T-helper 2 cell treated with Interferon-gamma antibody and Interleukin-4, amounts not matched to agents 100 ng/mL and 5 ng/mL, for 36 hours (primary cell): ENCODE measurements at regions not wholly inside any gene's neighbourhood (a gene's known extent, or its start where the extent isn't known, plus 50 kb on each side); places are given as distances from the start of the nearest gene placed in this dataset.

Experiments used
- intact Hi-C: fragments of 100-400 bp; cut with micrococcal nuclease; formaldehyde crosslinking; loops from one replicate; pipeline ENCODE4 v1.15.1; 2023

DNA sequence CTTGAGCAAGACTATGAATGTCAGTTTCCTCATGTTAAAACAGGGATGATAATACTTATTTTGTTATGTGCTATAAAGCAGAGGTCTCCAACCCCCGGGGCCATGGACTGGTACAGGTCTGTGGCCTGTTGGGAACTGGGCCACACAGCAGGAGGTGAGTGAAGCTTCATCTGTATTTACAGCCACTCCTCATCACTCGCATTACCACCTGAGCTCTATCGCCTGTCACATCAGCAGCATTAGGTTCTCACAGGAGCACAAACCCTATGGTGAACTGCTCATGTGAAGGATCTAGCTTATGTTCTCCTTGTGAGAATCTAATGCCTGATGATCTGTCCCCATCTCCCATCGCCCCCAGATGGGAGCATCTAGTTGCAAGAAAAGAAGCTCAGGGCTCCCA is 365.3 kb upstream of the SMIM30 start:
- intact Hi-C loops: no loop called here

DNA sequence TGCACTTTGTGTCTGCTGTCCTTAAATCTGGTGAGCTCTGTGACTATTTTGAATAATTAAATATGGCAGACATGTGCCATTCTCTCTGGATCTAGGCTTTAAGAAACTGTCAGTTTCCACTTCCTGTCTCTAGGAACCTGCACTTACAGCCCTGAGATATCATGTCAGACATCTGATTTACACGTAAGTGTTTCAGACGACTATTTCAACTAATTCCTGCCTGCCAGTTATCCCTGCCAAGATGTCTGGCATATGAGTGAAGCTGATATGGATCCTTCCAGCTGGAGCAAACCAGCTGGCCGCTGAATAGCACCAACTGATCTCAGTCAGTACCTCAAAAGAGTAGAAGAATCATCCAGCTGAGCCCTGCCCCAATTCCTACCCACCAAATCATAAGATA is 362.2 kb upstream of the SMIM30 start:
- intact Hi-C loops: no loop called here

DNA sequence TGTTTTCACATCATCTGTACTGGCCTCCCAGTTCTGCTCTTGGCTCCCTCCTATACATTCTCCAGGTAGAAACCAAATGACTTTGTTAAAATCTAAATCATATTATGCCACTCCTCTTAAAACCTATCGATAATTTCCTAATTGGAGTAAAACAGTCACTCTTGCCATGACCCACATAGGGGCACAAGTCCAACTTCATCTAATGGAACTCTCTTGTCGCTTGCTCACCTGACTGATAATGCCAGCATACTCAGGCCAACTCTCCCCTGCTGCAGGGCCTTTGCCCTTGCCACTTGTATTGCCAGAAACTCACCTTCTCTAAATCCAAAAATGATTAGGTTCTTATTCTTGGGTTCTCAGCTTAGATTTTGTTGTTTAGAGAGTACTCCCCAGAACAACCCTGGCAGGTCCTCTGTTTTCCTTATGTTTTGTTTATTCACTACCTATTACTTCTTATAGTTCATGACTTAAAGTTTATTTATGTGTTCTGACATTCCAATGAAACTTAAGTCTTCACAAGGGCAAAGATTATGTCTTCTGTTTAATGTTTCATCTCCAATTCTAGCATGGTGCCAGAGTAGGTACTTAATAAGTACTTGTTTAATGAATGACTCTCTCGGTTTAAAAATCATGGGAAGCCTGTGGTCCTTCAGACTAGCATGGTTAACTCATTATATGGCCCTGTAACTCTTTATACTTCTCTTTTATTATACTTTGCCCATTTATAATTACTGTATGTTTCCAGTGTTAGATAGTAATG is 345.9 kb upstream of the SMIM30 start:
- intact Hi-C loops: no loop called here

DNA sequence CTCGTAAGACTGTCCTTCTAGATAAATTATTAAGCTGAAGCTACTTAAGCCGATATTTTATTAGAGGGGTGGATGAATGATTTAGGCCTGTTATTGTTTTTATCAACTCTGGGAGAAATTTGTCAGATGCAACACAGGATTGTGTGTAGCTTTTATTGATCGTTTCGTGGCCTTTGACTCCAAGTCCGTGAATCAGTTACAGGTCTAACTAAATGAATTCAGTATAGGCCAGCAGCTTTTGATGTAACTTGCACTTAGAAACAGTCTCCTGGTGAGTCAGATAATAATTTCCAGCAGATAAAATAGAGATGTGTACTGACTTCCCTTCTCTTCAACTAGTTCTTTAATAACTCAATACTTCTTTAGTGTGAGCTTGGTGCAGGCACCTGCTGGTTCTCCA is 341.7 kb upstream of the SMIM30 start:
- intact Hi-C loops: no loop called here

GRCh38 chr7:113456533-113456932 is 338.2 kb upstream of the SMIM30 start:
- intact Hi-C loops: no loop called here

DNA sequence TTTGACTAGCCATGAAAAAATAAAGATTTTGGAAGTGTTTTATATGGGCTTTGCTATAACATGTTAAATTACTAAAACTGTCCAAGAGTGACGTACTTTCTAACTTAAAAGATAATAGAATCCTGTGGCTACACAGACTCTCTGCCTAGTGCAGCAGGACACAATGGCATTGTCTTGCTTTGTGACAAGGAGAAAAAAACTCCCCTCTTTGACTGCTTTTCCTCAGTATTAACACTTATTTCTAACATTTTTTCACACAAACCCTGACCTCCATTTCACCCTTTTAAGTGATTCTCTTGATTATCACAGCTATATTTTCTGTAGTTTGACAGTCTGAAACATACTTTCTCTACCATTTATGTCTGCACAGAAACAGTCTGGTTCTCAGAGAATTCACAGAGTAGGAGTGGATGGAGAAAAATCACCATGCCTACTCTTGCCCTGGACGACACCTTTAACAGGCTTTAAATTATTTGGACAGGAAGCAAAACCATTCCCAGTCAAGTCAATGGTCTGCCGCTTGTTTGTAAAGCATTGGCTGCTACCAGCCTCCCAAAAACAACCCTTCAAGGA is 336.3 kb upstream of the SMIM30 start:
- intact Hi-C loops: no loop called here

- intact Hi-C loops: no loop called here
Measured at GRCh38 chr7:113452245-113452644, 333.9 kb upstream of the SMIM30 start.

- intact Hi-C loops: no loop called here
Measured at GRCh38 chr7:113446791-113447190, 328.4 kb upstream of the SMIM30 start.

DNA sequence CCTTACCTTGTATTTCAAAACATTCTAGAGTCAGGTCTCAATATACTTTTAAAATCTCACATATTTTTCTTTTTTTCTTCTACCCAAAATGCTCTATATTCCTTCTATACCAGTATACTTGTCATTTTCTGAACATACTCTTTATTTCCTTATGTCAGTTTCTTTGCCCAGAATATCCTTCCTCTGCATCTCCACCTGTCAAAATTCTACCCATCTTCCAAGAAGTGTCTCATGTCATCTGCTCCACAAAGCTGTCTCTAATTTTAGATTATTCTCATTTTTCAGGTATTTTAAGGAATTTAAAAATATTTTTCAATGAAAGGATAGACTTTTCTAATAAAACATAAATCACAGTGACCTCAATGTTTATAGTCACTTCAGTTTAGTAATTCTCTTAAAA is 328.0 kb upstream of the SMIM30 start:
- intact Hi-C loops: no loop called here

- intact Hi-C loops: no loop called here
Measured at GRCh38 chr7:113444261-113444660, 325.9 kb upstream of the SMIM30 start.

- intact Hi-C loops: no loop called here
Measured at GRCh38 chr7:113440173-113440572, 321.8 kb upstream of the SMIM30 start.

DNA sequence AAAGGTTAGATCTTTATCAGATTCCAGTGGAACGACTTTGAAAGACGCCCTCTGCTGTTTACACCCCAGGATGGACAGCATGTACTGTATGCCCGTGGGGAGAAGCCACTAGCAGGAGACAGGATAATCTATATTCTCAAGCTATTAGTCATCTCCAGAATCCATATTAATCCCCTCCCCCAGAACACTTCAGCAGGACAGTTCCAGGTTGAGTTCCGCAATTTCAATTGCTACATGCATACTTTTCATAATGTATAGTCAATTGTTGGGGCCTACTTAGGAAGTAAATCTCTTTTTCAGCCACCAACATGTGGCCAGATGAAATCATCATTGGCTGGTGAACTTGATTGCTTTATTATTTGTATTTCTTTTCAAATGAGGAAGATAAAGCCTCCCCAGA is 313.1 kb upstream of the SMIM30 start:
- intact Hi-C loops: no loop called here

DNA sequence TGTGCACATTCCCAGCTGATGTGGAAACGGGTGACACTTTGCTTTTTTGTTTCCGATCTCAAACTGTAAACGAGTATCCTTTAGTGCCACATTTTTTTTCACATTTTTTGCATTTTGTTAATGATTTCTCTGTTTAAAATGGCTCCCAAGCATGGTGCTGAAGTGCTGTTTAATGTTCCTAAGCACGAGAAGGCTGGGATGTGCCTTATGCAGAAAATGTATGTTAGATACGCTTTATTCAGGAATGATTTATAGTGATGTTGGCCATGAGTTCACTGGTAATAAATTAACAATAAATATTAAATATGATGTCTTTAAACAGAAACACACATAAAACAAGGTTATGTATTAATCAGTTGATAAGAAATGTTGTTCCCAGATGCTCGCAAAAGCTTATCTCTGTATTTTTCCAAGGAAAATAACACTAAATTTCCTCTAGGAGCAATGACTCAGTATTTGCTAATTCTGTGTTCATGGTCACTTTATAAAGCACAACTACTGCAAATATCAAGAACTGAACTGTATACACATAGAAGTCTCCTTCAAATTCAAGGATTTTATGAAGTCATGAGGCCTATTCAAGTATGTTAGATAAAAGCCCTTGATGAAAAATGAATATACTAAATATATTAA is 305.9 kb upstream of the SMIM30 start:
- intact Hi-C loops: no loop called here

GRCh38 chr7:113421696-113422330 is 303.5 kb upstream of the SMIM30 start:
- intact Hi-C loops: loop anchor here (1.0 to 2.0 kb wide), 4 partner anchors 263 to 1681 kb away; no protein-coding TSS in a partner anchor

DNA sequence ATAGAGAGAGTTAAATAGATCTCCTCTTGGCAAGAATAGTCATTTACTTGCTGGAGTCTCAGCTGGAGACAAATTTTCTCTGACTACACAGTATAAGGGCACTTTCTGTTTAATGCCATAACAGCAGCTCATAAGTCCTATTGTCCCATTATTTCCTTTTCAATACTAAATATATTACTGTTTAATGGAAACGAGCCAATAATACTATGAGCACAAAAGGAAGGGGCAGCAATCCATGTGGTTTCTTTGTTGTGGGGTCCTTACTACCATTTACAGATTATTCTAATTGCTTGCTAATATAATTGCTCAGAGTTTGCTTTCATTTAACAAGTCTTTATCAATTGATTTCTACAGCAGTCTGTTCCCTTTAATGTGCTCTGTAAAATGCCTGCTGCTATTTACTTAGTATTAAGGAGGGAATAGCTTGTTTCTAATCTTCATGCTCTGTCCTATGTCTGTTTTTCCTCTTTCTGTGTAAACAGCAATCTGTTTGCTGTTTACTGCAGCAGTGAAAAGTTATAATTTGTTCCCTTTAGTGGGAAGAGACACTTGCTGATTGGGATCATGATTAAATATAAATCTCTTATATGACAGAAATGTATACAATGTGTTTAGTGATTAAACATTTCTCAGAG is 296.2 kb upstream of the SMIM30 start:
- intact Hi-C loops: no loop called here

DNA sequence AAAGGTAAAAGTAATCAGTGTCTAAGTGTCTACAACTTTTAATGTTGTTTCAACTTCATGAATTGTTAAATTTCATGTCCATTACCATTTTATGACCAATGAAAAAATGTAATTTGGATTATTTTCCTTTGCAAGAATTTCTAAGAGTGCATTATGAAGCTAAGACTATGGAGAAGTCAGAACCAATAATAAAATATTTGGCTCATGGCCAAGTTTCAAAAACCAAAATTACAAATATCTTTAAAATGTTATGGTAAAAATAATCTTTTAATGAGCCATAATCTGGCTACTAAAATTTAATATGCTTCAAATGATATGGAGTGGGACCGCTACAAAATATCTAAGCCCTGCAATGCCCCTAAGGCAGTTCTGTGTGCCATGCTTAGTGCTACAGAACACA is 294.1 kb upstream of the SMIM30 start:
- intact Hi-C loops: no loop called here

- intact Hi-C loops: no loop called here
Measured at GRCh38 chr7:113410796-113411195, 292.4 kb upstream of the SMIM30 start.

DNA sequence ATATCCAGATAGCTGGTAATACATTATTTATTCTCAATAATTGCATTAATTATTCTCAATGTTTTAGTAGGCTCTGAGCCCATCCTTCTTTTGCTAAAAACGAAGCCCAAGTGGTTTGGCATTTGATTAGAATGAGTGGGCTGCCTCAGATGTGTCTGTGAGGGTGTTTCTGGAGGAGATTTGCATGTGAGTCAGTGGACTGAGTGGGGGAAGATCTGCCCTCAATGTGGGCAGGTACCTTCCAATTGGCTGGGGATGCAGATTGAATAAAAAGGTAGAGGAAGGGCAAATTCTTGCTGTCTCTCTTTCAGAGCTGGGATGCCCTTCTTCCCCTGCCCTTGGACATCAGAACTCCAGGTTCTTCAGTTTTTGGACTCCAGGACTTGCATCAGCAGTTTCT is 290.6 kb upstream of the SMIM30 start:
- intact Hi-C loops: no loop called here

DNA sequence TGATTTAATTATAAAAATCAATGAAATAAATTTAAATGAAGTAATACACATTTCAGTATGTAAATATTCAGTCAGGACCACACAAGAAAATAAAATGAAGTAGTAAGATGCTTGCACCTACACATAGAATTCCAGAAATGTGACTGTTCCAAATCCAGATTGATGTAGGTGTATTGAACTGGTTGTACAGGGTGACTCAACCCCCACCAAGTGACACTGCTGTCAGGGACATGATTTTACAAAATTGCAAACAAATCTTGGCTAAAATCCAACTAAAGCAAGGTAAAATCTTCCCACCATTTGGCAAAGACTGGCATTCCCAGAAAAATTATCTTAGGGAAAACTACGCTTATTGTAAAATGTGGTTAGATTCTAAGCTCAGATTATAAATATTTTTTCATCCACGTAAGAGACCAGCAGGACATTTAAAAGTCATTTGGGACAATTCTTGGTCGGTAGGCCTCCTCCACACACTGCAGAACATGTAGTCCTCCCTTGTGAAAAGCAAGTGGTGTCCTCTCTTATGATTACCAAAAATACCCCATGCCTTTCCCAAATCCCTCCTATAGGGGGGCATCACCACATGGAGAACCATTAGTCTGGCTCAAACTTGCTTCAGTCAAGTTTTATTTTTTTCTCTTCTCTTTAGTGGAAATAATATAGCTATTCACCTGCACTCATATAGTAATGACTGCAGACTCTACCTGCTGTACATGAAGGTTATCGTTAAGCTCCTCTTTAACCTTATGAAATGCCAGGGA is 287.1 kb upstream of the SMIM30 start:
- intact Hi-C loops: no loop called here

- intact Hi-C loops: no loop called here
Measured at GRCh38 chr7:113404245-113404644, 285.9 kb upstream of the SMIM30 start.

GRCh38 chr7:113402482-113402881 is 284.1 kb upstream of the SMIM30 start:
- intact Hi-C loops: no loop called here
